ENCODE measurements at regions not wholly inside any gene's neighbourhood (a gene's known extent, or its start where the extent isn't known, plus 50 kb on each side); places are given as distances from the start of the nearest gene placed in this dataset.
A peak's percentile ranks its signal among the peaks of the same experiment; 100 is the strongest.

- no peak for FAIRE-seq
Observed at GRCh38 chr10:78630944-78631838, 437.6 kb upstream of the ZMIZ1 start.

GRCh38 chr10:78634389-78634815, 434.4 kb upstream of the ZMIZ1 start:
- FAIRE-seq: no peak

GRCh38 chr10:78634835-78635234, 433.9 kb upstream of the ZMIZ1 start:
- FAIRE-seq: no peak

- FAIRE-seq: no peak
Observed at GRCh38 chr10:78639629-78640028, 429.1 kb upstream of the ZMIZ1 start.

- FAIRE-seq: no peak
Observed at GRCh38 chr10:78640796-78641636, 427.8 kb upstream of the ZMIZ1 start.

- no peak for FAIRE-seq
Observed at GRCh38 chr10:78641693-78642092, 427.1 kb upstream of the ZMIZ1 start.

- FAIRE-seq: no peak
Observed at GRCh38 chr10:78642269-78642816, 426.4 kb upstream of the ZMIZ1 start.

GRCh38 chr10:78643513-78643912, 425.3 kb upstream of the ZMIZ1 start:
- no peak for FAIRE-seq

- FAIRE-seq: no peak
Observed at GRCh38 chr10:78644550-78644949, 424.2 kb upstream of the ZMIZ1 start.

- no peak for FAIRE-seq
Observed at GRCh38 chr10:78645169-78645686, 423.5 kb upstream of the ZMIZ1 start.

- no peak for FAIRE-seq
Observed at GRCh38 chr10:78645975-78646374, 422.8 kb upstream of the ZMIZ1 start.

GRCh38 chr10:78648256-78648860, 420.4 kb upstream of the ZMIZ1 start:
- no peak for FAIRE-seq

- no peak for FAIRE-seq
Observed at GRCh38 chr10:78649429-78649828, 419.3 kb upstream of the ZMIZ1 start.

GRCh38 chr10:78650122-78650521, 418.6 kb upstream of the ZMIZ1 start:
- no peak for FAIRE-seq

- FAIRE-seq: no peak
Observed at GRCh38 chr10:78651287-78651686, 417.5 kb upstream of the ZMIZ1 start.

- FAIRE-seq: no peak
Observed at GRCh38 chr10:78653555-78653954, 415.2 kb upstream of the ZMIZ1 start.

GRCh38 chr10:78654047-78654590, 414.6 kb upstream of the ZMIZ1 start:
- no peak for FAIRE-seq

GRCh38 chr10:78655979-78656378, 412.8 kb upstream of the ZMIZ1 start:
- no peak for FAIRE-seq

- FAIRE-seq: peak; percentile 75
Observed at GRCh38 chr10:78656417-78657162, 412.2 kb upstream of the ZMIZ1 start.

- FAIRE-seq: no peak
Observed at GRCh38 chr10:78657163-78657861, 411.5 kb upstream of the ZMIZ1 start.

GRCh38 chr10:78657862-78658165, 411.0 kb upstream of the ZMIZ1 start:
- FAIRE-seq: no peak

Measured in endometrium (tissue), 2 donors.